ENCODE measurements at regions not wholly inside any gene's neighbourhood (a gene's known extent, or its start where the extent isn't known, plus 50 kb on each side); places are given as distances from the start of the nearest gene placed in this dataset.
A peak's percentile ranks its signal among the peaks of the same experiment; 100 is the strongest.

GRCh38 chr3:107969994-107970819 is 120.6 kb downstream of the CD47 start:
- DNase-seq, result no peak

- DNase-seq, result no peak
Observed at GRCh38 chr3:107969525-107969924, 121.3 kb downstream of the CD47 start.

GRCh38 chr3:107966276-107966675 is 124.6 kb downstream of the CD47 start:
- no peak for DNase-seq

GRCh38 chr3:107965136-107965655 is 125.6 kb downstream of the CD47 start:
- no peak for DNase-seq

DNA sequence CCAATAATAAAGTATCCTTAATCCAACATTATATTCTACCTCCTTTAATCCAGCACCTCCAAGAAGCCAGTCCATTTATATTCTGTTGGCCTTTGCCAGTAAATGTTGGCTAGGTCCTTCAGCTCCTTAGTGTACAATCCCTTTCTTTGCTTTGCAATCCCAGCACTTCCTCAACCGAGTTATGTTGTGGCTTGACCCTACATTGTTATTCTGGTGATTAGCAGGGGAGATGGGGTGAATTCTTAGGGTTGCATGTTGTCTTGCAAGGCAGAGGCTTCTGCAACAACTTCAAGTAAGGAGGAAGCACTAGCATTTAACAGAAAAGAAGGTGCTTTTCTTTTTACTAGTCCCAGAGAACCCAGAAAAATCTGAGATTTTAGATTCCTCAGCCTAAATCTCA is 127.2 kb downstream of the CD47 start:
- no peak for DNase-seq

GRCh38 chr3:107962946-107963345 is 127.9 kb downstream of the CD47 start:
- no peak for DNase-seq

- no peak for DNase-seq
Observed at GRCh38 chr3:107962037-107962436, 128.8 kb downstream of the CD47 start.

DNA sequence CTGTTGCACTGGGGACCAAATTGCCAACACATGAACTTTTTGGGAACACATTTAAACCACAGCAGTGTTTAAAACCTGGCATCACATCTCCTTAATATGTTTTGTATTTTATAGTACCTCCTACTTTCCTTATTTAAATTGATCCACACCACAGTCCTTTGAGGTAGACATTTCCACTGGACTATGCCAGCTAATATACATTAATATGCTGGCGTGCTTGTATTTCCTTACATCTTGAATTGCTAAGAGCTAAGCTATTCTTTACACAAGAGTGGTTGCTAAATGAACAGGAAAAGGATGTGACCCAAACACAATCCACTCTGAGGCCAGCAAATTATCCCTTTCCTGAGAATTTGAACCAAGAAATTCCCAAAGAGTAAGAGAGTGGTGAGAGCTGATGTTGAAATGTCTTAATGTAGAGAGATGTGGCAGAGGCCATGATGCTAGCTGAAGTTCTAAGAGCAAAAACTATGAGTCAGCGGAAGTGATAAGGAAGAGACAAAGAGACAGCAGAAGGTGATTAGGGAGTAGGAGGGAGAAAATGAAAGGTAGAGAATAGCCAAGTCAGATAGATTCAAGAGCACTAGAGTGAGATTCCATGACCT is 131.2 kb downstream of the CD47 start:
- DNase-seq, result no peak

DNA sequence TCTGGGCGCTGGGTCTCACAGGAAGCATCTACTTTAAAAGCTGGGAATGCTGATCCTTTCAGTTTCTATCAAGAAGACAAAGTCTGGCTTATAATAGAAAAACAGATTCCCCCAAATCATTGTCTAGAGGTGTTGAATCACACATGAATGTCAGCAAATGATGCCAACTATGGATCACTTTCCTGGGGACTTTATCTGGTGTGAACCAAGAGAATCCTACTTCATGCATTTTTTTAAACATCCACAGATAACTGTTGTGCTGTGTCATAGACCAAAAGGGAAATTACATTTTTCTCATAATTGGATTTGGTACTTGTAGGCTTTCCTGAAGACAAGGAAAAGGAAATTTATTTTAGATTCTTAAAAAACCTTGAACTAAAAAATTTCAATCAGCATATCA is 132.7 kb downstream of the CD47 start:
- DNase-seq, result no peak

DNA sequence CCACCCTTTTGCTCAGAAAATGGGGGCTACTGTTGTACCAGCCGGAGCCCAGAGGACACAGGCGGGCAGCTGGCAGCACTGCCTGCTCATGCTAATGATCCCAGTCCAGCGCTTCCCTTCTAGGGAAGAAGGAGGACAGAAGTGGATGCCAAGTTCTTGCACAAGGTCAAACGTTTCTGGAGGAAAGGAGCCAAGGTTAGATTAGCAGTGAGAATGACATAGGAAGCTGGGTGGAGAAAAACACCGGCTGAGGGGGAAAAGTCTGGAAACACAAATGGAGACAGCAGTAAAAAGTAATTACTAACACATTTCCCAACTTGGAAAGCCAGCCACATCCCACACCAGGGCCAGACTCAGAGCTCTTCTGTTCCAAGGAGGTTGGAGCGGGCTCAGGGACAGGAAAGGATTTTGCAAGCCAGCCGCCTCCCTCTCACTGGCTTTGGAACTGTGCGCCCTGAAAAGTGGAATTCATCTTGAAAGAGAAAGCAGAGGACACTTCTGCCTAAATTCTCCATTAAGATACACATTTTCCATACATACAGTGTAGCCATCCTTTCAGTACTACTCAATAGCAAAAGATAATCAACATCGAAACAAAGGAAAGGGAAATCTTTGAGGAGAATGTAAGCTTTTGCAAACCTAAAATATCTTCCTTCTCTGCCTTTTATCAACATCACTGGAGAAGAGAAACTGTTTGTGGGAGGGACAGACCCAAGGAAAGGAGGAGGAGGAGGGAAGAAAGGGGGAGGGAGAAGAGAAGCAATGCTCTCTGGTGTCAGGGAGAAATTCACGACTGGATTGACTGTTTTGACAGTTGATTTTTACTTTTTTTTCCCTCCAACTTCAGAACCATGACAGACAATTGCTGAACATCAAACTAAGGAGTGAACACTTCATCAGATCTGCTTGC is 133.6 kb downstream of the CD47 start:
- DNase-seq, result no peak

GRCh38 chr3:107954845-107955244 is 136.0 kb downstream of the CD47 start:
- DNase-seq, result no peak

GRCh38 chr3:107953722-107954121 is 137.1 kb downstream of the CD47 start:
- no peak for DNase-seq

DNA sequence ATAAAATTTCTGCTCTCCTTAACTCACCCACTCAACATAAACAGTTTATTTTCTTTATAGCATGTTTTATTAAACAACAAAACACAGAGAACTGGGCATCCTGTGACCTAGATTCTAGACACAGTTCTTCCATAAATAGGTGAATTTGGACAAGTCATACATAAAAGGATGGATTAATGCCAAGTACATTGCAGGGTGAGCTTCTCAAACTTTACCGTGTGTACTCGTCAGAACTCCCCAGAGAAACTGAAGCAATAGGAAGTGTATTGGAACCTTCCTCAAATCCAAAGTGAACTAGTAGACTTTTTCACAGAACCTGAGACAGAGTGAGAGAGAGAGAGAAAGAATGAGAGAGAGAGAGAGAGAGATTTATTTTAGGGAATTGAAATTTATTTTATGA is 139.7 kb downstream of the CD47 start:
- no peak for DNase-seq

DNA sequence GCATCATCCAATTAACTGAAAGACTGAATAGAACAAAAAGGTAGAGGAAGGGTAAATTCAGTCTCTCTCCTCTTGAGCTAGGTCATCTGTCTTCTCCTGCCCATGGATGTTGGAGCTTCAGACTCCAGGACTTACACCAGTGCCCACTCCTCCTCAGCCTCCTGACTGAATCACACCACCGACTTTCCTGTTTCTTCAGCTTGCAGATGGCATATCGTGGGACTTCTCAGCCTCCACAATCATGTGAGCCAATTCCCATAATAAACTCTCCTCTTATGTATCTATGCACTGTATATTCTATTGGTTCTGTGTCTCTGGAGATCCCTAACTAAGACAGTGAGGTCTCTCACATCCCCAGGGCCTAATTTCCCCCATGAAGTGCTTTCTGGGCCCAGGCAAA is 140.4 kb downstream of the CD47 start:
- DNase-seq, result no peak

GRCh38 chr3:107949394-107949970 is 141.3 kb downstream of the CD47 start:
- no peak for DNase-seq

DNA sequence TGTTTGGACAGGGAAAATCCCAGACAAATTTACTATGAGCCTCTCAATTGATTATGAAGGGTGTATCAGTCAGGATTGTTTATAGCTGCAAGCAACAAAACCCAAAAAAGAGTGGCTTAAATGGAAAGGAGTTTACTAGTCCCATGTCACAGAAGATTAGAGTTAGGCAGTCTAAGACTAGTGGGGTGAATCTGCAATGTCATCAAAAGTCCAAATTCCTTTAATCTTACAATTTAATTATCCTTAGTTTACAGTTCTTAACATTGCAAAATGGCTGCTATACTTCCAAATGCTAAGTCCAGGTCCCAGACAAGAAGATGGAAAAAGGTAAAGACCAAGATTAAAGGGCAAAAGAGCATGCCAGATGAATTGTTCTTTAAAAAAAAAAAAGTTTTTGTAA is 143.6 kb downstream of the CD47 start:
- DNase-seq, result no peak

- no peak for DNase-seq
Observed at GRCh38 chr3:107946700-107947099, 144.1 kb downstream of the CD47 start.

DNA sequence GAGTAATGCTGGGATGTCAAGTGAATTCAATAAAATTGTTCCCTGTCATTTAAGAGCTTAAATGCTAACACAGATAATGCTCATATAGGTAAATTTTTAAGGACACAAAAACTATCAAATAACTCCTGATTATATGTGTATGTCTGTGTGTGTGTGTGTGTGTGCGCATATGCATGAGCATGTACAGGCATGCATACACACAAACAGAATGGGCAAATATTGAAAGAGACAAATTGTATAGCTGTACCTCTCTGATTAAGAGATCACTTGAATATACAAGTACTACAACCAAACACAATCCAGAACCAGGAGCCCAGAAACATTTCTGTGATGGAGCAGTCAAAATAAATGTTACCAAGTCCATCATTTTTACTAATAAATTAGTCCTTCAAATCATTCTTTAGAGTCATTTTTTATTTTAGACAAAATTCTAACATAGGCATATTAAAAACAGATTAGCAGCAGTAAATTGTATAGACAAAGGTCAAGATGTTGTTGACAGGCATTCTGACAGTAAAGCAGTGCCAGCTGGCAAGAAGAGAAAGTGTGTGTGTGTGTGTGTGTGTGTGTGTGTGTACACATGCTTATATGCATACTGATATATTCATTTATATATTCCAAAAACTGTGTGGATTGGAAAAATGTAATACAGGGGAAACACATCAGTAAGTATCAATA is 145.3 kb downstream of the CD47 start:
- no peak for DNase-seq

GRCh38 chr3:107943786-107944523 is 146.9 kb downstream of the CD47 start:
- no peak for DNase-seq

GRCh38 chr3:107942951-107943749 is 147.7 kb downstream of the CD47 start:
- DNase-seq, result no peak

DNA sequence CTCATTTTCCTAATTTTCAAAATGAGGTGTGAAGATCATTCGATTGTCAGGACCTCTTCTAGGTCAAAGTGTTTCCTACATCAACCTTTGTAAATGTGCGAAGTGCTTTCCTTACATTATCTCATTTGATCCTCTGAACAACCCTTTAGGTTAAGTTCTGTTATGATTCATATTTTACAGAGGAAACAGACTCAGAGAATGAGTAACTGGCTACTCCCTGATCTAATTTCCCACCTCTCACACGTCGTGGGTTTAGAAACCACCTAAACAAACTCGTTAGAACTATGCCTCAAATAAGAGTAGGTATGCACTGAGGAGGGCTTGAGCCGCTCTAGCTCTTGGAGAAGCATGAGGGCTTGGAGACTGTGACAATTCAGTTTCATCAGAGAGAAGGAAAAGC is 148.6 kb downstream of the CD47 start:
- peak; percentile 5 for DNase-seq
